HFFc6 (cell line): ENCODE measurements at regions not wholly inside any gene's neighbourhood (a gene's known extent, or its start where the extent isn't known, plus 50 kb on each side); places are given as distances from the start of the nearest gene placed in this dataset.

Experiments used
- DNase-seq: peaks from one replicate; pipeline ENCODE4 v3.0.0-alpha.2; 2018
- H3K27ac Mint-ChIP-seq: 2 replicates; pipeline ENCODE4 v1.8.0; 2020; ENCODE audit warnings: mild to moderate bottlenecking, mixed read lengths
- H3K27me3 Mint-ChIP-seq: 2 replicates; pipeline ENCODE4 v1.8.0; 2021; ENCODE audit warnings: mild to moderate bottlenecking, moderate library complexity, mixed read lengths; ENCODE audit not compliant: insufficient read depth
- H3K36me3 Mint-ChIP-seq: 2 replicates; pipeline ENCODE4 v1.8.0; 2021; ENCODE audit warnings: low read depth, mixed read lengths
- H3K4me1 Mint-ChIP-seq: 2 replicates; pipeline ENCODE4 v1.8.0; 2020; ENCODE audit warnings: low read depth, mixed read lengths
- H3K4me3 Mint-ChIP-seq: 2 replicates; pipeline ENCODE4 v1.8.0; 2020; ENCODE audit warnings: mild to moderate bottlenecking, moderate library complexity, mixed read lengths
- H3K9me3 Mint-ChIP-seq: 2 replicates; pipeline ENCODE4 v1.8.0; 2020; ENCODE audit warnings: mild to moderate bottlenecking, mixed read lengths
- TF ChIP-seq, protein P1 (sequence below): fragments of 200-600 bp; sonication (generic); IDR thresholded peaks from 2 replicates; pipeline ENCODE4 v1.5.0; 2021; ENCODE audit warnings: antibody characterized with exemption, mild to moderate bottlenecking

DNA sequence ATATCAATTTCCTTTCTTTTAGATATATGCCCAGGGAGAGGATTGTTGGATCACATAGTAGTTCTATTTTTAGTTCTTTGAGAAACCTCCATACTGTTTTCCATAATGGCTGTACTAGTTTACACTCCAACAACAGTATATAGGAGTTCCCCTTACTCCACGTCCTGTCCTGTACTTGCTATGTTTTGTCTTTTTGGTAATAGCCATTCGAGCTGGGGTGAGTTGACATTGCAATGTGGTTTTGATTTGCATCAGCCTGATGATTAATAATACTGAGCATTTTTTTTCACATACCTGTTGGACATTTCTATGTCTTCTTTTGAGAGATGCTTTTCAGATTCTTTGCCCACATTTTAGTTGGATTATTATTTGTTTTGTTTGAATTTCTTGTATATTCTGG is 445.9 kb downstream of the NTRK2 start:
- TF ChIP-seq, protein P1, sequence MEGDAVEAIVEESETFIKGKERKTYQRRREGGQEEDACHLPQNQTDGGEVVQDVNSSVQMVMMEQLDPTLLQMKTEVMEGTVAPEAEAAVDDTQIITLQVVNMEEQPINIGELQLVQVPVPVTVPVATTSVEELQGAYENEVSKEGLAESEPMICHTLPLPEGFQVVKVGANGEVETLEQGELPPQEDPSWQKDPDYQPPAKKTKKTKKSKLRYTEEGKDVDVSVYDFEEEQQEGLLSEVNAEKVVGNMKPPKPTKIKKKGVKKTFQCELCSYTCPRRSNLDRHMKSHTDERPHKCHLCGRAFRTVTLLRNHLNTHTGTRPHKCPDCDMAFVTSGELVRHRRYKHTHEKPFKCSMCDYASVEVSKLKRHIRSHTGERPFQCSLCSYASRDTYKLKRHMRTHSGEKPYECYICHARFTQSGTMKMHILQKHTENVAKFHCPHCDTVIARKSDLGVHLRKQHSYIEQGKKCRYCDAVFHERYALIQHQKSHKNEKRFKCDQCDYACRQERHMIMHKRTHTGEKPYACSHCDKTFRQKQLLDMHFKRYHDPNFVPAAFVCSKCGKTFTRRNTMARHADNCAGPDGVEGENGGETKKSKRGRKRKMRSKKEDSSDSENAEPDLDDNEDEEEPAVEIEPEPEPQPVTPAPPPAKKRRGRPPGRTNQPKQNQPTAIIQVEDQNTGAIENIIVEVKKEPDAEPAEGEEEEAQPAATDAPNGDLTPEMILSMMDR, result no peak
- Mint-ChIP-seq H3K9me3 (peaks cover 28% of the 10 kb centered on the region), H3K27ac (no peak overlapping the region), H3K36me3 (no peaks in the 10 kb centered on the region; the same call in 1 of the 2 replicates), H3K4me1 (no peaks in the 10 kb centered on the region), H3K4me3 (no peak overlapping the region), H3K27me3 (no peaks in the 10 kb centered on the region; the same call in 1 of the 2 replicates)
- no peak for DNase-seq

DNA sequence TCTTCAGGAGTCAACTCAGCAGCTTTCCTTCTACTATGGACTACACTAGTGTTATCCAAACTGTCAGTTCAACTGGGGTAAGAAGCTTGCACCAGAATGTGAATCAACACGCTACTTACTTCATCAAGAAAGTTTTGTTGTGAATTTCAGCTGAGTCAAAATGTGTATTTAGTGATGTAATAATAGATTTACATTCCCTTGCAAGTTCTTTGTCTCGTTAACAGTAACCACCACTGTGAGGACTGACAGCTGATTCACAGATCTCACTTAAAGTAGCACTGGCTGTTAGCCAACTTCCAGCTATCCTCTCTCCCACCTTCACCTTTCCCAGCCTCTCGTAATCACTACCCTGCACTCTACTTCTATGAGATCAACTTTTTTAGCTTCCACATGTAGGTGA is 445.3 kb downstream of the NTRK2 start:
- Mint-ChIP-seq H3K4me1 (no peaks in the 10 kb centered on the region), H3K27me3 (no peaks in the 10 kb centered on the region; the same call in 1 of the 2 replicates), H3K27ac (no peak overlapping the region), H3K9me3 (peaks cover 21% of the 10 kb centered on the region), H3K4me3 (no peak overlapping the region), H3K36me3 (no peaks in the 10 kb centered on the region; the same call in 1 of the 2 replicates)
- TF ChIP-seq, protein P1, result no peak
- no peak for DNase-seq

GRCh38 chr9:85112933-85113418 is 443.4 kb downstream of the NTRK2 start:
- no peak for DNase-seq
- Mint-ChIP-seq H3K27ac (no peak overlapping the region), H3K4me3 (no peak overlapping the region), H3K27me3 (no peaks in the 10 kb centered on the region; the same call in 1 of the 2 replicates), H3K4me1 (no peaks in the 10 kb centered on the region), H3K36me3 (no peaks in the 10 kb centered on the region; the same call in 1 of the 2 replicates), H3K9me3 (peaks cover 20% of the 10 kb centered on the region)
- TF ChIP-seq, protein P1, result no peak

DNA sequence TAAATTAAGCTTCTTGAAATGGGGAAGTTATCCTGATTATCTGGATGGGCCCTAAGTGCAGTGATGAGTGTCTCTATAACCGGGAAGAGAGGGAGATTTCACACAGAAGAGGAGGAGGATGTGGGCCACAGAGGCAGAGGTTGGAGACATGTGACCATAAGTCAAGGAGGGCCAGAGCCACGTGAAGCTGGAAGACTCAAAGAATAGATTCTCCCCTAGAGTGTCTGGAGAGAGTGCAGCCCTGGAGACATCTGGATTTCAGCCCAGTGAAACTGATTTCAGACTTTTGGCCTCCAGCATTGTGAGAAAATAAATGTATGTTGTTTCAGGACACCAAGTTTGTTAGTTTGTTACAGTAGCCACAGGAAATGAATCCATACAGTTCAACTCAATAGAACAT is 442.9 kb downstream of the NTRK2 start:
- Mint-ChIP-seq H3K9me3 (peaks cover 20% of the 10 kb centered on the region), H3K27ac (no peak overlapping the region), H3K36me3 (no peaks in the 10 kb centered on the region; the same call in 1 of the 2 replicates), H3K4me1 (no peaks in the 10 kb centered on the region), H3K27me3 (no peaks in the 10 kb centered on the region; the same call in 1 of the 2 replicates), H3K4me3 (no peak overlapping the region)
- DNase-seq, result no peak
- TF ChIP-seq, protein P1, result no peak

GRCh38 chr9:85108746-85109145 is 439.2 kb downstream of the NTRK2 start:
- Mint-ChIP-seq H3K9me3 (peaks cover 25% of the 10 kb centered on the region), H3K36me3 (no peaks in the 10 kb centered on the region), H3K4me1 (no peaks in the 10 kb centered on the region), H3K27me3 (no peaks in the 10 kb centered on the region; the same call in 1 of the 2 replicates), H3K4me3 (no peak overlapping the region), H3K27ac (no peak overlapping the region)
- no peak for DNase-seq
- TF ChIP-seq, protein P1, result no peak
